Adipocyte (in vitro differentiated cells): ENCODE measurements at regions not wholly inside any gene's neighbourhood (a gene's known extent, or its start where the extent isn't known, plus 50 kb on each side); places are given as distances from the start of the nearest gene placed in this dataset.
"Not testable (repeated sequence)": the region's sequence is repeated elsewhere in the genome, so short reads cannot be mapped to it uniquely, and the experiment has no call there.

Experiments
- DNase-seq: peaks from one replicate; pipeline ENCODE4 v3.0.0-alpha.2; 2015; ENCODE audit warnings: low read depth
- H3K27me3 ChIP-seq: replicated peaks from 2 replicates; pipeline ENCODE4 v1.7.0; 2013; ENCODE audit warnings: mild to moderate bottlenecking, low read length, moderate library complexity; ENCODE audit not compliant: control insufficient read depth, insufficient read depth
- H3K36me3 ChIP-seq: 2 replicates; pipeline ENCODE4 v1.7.0; 2013; ENCODE audit warnings: low read length, mild to moderate bottlenecking, moderate library complexity; ENCODE audit not compliant: control insufficient read depth, insufficient read depth, severe bottlenecking
- H3K4me1 ChIP-seq: 2 replicates; pipeline ENCODE4 v1.7.0; 2013; ENCODE audit warnings: mild to moderate bottlenecking, low read length, moderate library complexity; ENCODE audit not compliant: control insufficient read depth, insufficient read depth
- H3K4me3 ChIP-seq: 2 replicates; pipeline ENCODE4 v1.7.0; 2013; ENCODE audit warnings: mild to moderate bottlenecking, low read length, moderate library complexity
- H3K9ac ChIP-seq: 2 replicates; pipeline ENCODE4 v1.7.0; 2013; ENCODE audit warnings: mild to moderate bottlenecking, low read length, moderate library complexity
- H3K9me3 ChIP-seq: 2 replicates; pipeline ENCODE4 v1.7.0; 2013; ENCODE audit warnings: mild to moderate bottlenecking, low read length, moderate library complexity; ENCODE audit not compliant: control insufficient read depth

GRCh38 chr3:115287198-115287597, 140.1 kb upstream of the ZBTB20 start:
- Histone ChIP-seq H3K9me3 (no peaks in the 10 kb centered on the region), H3K27me3 (no peaks in the 10 kb centered on the region), H3K4me1 (peaks cover 4% of the 10 kb centered on the region), H3K9ac (no peak overlapping the region), H3K4me3 (no peak overlapping the region), H3K36me3 (no peaks in the 10 kb centered on the region)
- no peak for DNase-seq

GRCh38 chr3:115292131-115292530, 145.0 kb upstream of the ZBTB20 start:
- DNase-seq = no peak
- no peak overlapping the region for H3K9ac ChIP-seq
- H3K9me3 ChIP-seq = no peaks in the 10 kb centered on the region
- H3K27me3 ChIP-seq = no peaks in the 10 kb centered on the region
- no peaks in the 10 kb centered on the region for H3K36me3 ChIP-seq
- H3K4me1 ChIP-seq = no peaks in the 10 kb centered on the region
- H3K4me3 ChIP-seq = no peak overlapping the region

GRCh38 chr3:115292677-115293165, 145.6 kb upstream of the ZBTB20 start:
- Histone ChIP-seq H3K36me3 (no peaks in the 10 kb centered on the region), H3K27me3 (no peaks in the 10 kb centered on the region), H3K9me3 (no peaks in the 10 kb centered on the region), H3K9ac (no peak overlapping the region), H3K4me1 (no peaks in the 10 kb centered on the region), H3K4me3 (no peak overlapping the region)
- no peak for DNase-seq

GRCh38 chr3:115293321-115293720, 146.2 kb upstream of the ZBTB20 start:
- H3K9ac ChIP-seq = no peak overlapping the region
- H3K27me3 ChIP-seq = no peaks in the 10 kb centered on the region
- peak; percentile 15 for DNase-seq
- no peaks in the 10 kb centered on the region for H3K36me3 ChIP-seq
- no peaks in the 10 kb centered on the region for H3K9me3 ChIP-seq
- no peaks in the 10 kb centered on the region for H3K4me1 ChIP-seq
- no peak overlapping the region for H3K4me3 ChIP-seq

GRCh38 chr3:115301364-115301860, 154.3 kb upstream of the ZBTB20 start:
- no peak for DNase-seq
- no peak overlapping the region for H3K4me3 ChIP-seq

GRCh38 chr3:115317953-115318352, 170.9 kb upstream of the ZBTB20 start:
- H3K9ac ChIP-seq, DNase-seq, H3K9me3 ChIP-seq, H3K36me3 ChIP-seq, H3K4me3 ChIP-seq, H3K27me3 ChIP-seq: not testable (repeated sequence)
- H3K4me1 ChIP-seq = peaks cover 13% of the 10 kb centered on the region

More at GRCh38 chr3:115301364-115301860, 154.3 kb upstream of the ZBTB20 start:
- no peaks in the 10 kb centered on the region for H3K9me3 ChIP-seq
- no peak overlapping the region for H3K9ac ChIP-seq
- no peaks in the 10 kb centered on the region for H3K4me1 ChIP-seq
- no peaks in the 10 kb centered on the region for H3K27me3 ChIP-seq
- no peaks in the 10 kb centered on the region for H3K36me3 ChIP-seq

GRCh38 chr3:115321400-115321805, 174.3 kb upstream of the ZBTB20 start:
- peaks cover 27% of the 10 kb centered on the region for H3K4me1 ChIP-seq
- H3K36me3 ChIP-seq = no peaks in the 10 kb centered on the region
- no peak overlapping the region for H3K4me3 ChIP-seq
- no peaks in the 10 kb centered on the region for H3K27me3 ChIP-seq
- no peak overlapping the region for H3K9ac ChIP-seq
- peak; percentile 43 for DNase-seq
- H3K9me3 ChIP-seq = no peaks in the 10 kb centered on the region

GRCh38 chr3:115322901-115323300, 175.8 kb upstream of the ZBTB20 start:
- no peaks in the 10 kb centered on the region for H3K36me3 ChIP-seq
- no peaks in the 10 kb centered on the region for H3K9me3 ChIP-seq
- peaks cover 27% of the 10 kb centered on the region for H3K4me1 ChIP-seq
- H3K9ac ChIP-seq = no peak overlapping the region
- DNase-seq = no peak
- H3K4me3 ChIP-seq = no peak overlapping the region
- H3K27me3 ChIP-seq = no peaks in the 10 kb centered on the region

GRCh38 chr3:115323380-115323779, 176.3 kb upstream of the ZBTB20 start:
- DNase-seq = peak; percentile 38
- no peak overlapping the region for H3K4me3 ChIP-seq
- H3K36me3 ChIP-seq = no peaks in the 10 kb centered on the region
- no peaks in the 10 kb centered on the region for H3K9me3 ChIP-seq
- H3K9ac ChIP-seq = no peak overlapping the region
- no peaks in the 10 kb centered on the region for H3K27me3 ChIP-seq
- peaks cover 27% of the 10 kb centered on the region for H3K4me1 ChIP-seq

GRCh38 chr3:115324056-115324455, 177.0 kb upstream of the ZBTB20 start:
- Histone ChIP-seq H3K9me3 (no peaks in the 10 kb centered on the region), H3K36me3 (no peaks in the 10 kb centered on the region), H3K9ac (no peak overlapping the region), H3K27me3 (no peaks in the 10 kb centered on the region), H3K4me3 (no peak overlapping the region), H3K4me1 (peaks cover 27% of the 10 kb centered on the region)
- DNase-seq = peak; percentile 51

GRCh38 chr3:115325539-115325938, 178.5 kb upstream of the ZBTB20 start:
- Histone ChIP-seq H3K27me3 (no peaks in the 10 kb centered on the region), H3K9me3 (no peaks in the 10 kb centered on the region), H3K9ac (no peak overlapping the region), H3K4me3 (no peak overlapping the region), H3K36me3 (no peaks in the 10 kb centered on the region), H3K4me1 (peaks cover 27% of the 10 kb centered on the region)
- peak; percentile 60 for DNase-seq

GRCh38 chr3:115330430-115330829, 183.3 kb upstream of the ZBTB20 start:
- H3K36me3 ChIP-seq = no peaks in the 10 kb centered on the region
- H3K27me3 ChIP-seq = no peaks in the 10 kb centered on the region
- no peak overlapping the region for H3K9ac ChIP-seq
- no peaks in the 10 kb centered on the region for H3K4me1 ChIP-seq
- no peak overlapping the region for H3K4me3 ChIP-seq
- DNase-seq = peak; percentile 39
- H3K9me3 ChIP-seq = no peaks in the 10 kb centered on the region
